Left lobe of liver (tissue), 2 donors: ENCODE measurements at regions not wholly inside any gene's neighbourhood (a gene's known extent, or its start where the extent isn't known, plus 50 kb on each side); places are given as distances from the start of the nearest gene placed in this dataset.

ENCODE experiments used
- ATAC-seq: fragments of 200-7000 bp; cut with Tn5 transposase; one replicate; pipeline ENCODE4 v1.9.1; 2020; ENCODE audit warnings: mild to moderate bottlenecking, moderate library complexity
- DNase-seq: peaks from one replicate; pipeline ENCODE4 v3.0.0-alpha.2; 2020; ENCODE audit warnings: low spot score
- donor health status: DM: no; HTN: no; CAD: no; lungs with moderate emphysema.
- donor health status: DM: no; HTN: yes; CAD: no.

GRCh38 chr12:102602521-102602920 is 122.2 kb upstream of the IGF1 start:
- DNase-seq, result no peak
- ATAC-seq, result no peak

GRCh38 chr12:102601621-102602020 is 121.3 kb upstream of the IGF1 start:
- DNase-seq (no peak), ATAC-seq (no peak)

- DNase-seq, result no peak
- ATAC-seq, result no peak
Observed at GRCh38 chr12:102596687-102597086, 116.3 kb upstream of the IGF1 start.

GRCh38 chr12:102596031-102596430 is 115.7 kb upstream of the IGF1 start:
- ATAC-seq (no peak), DNase-seq (no peak)

- no peak for ATAC-seq
- DNase-seq, result no peak
Observed at GRCh38 chr12:102595315-102595714, 115.0 kb upstream of the IGF1 start.

- DNase-seq (no peak), ATAC-seq (no peak)
Observed at GRCh38 chr12:102593134-102593533, 112.8 kb upstream of the IGF1 start.

GRCh38 chr12:102592134-102592533 is 111.8 kb upstream of the IGF1 start:
- DNase-seq (no peak), ATAC-seq (no peak)

- DNase-seq, result no peak
- no peak for ATAC-seq
Observed at GRCh38 chr12:102573237-102573636, 92.9 kb upstream of the IGF1 start.

GRCh38 chr12:102571889-102572288 is 91.5 kb upstream of the IGF1 start:
- DNase-seq (no peak), ATAC-seq (no peak)

GRCh38 chr12:102570256-102570655 is 89.9 kb upstream of the IGF1 start:
- no peak for DNase-seq
- no peak for ATAC-seq

GRCh38 chr12:102569803-102570202 is 89.4 kb upstream of the IGF1 start:
- DNase-seq, result no peak
- no peak for ATAC-seq

GRCh38 chr12:102568276-102568675 is 87.9 kb upstream of the IGF1 start:
- no peak for DNase-seq
- ATAC-seq, result no peak

GRCh38 chr12:102567031-102567985 is 86.9 kb upstream of the IGF1 start:
- DNase-seq (no peak), ATAC-seq (no peak)

GRCh38 chr12:102565555-102565954 is 85.2 kb upstream of the IGF1 start:
- DNase-seq (no peak), ATAC-seq (no peak)

GRCh38 chr12:102564026-102564425 is 83.7 kb upstream of the IGF1 start:
- no peak for DNase-seq
- ATAC-seq, result no peak

- ATAC-seq (no peak), DNase-seq (no peak)
Observed at GRCh38 chr12:102562836-102563425, 82.6 kb upstream of the IGF1 start.

- DNase-seq, result no peak
- no peak for ATAC-seq
Observed at GRCh38 chr12:102551186-102551585, 70.8 kb upstream of the IGF1 start.

GRCh38 chr12:102549691-102550090 is 69.3 kb upstream of the IGF1 start:
- no peak for ATAC-seq
- no peak for DNase-seq

GRCh38 chr12:102548543-102548942 is 68.2 kb upstream of the IGF1 start:
- no peak for DNase-seq

GRCh38 chr12:102543494-102544485 is 63.4 kb upstream of the IGF1 start:
- DNase-seq, result no peak
- peak; percentile 76 for ATAC-seq

More at GRCh38 chr12:102548543-102548942, 68.2 kb upstream of the IGF1 start:
- no peak for ATAC-seq

- DNase-seq, result no peak
- no peak for ATAC-seq
Observed at GRCh38 chr12:102542816-102543440, 62.6 kb upstream of the IGF1 start.
